KMS-11 (cell line): ENCODE measurements at regions not wholly inside any gene's neighbourhood (a gene's known extent, or its start where the extent isn't known, plus 50 kb on each side); places are given as distances from the start of the nearest gene placed in this dataset.

Experiments
- H2AFZ ChIP-seq: fragments of 200-600 bp; sonication (generic); 2 replicates; pipeline ENCODE4 v1.6.1; 2016; ENCODE audit warnings: antibody characterized with exemption, mixed run types, low read depth
- H3K27ac ChIP-seq: fragments of 200-600 bp; sonication (generic); 2 replicates; pipeline ENCODE4 v1.6.1; 2016; ENCODE audit warnings: mild to moderate bottlenecking, mixed run types
- H3K27me3 ChIP-seq: fragments of 200-600 bp; sonication (generic); 2 replicates; pipeline ENCODE4 v1.6.1; 2017; ENCODE audit warnings: mild to moderate bottlenecking, low read depth, mixed run types, moderate library complexity; ENCODE audit not compliant: insufficient read depth
- H3K36me3 ChIP-seq: fragments of 200-600 bp; sonication (generic); 2 replicates; pipeline ENCODE4 v1.6.1; 2017; ENCODE audit warnings: mild to moderate bottlenecking, mixed run types; ENCODE audit not compliant: insufficient read depth
- H3K4me1 ChIP-seq: fragments of 200-600 bp; sonication (generic); 2 replicates; pipeline ENCODE4 v1.6.1; 2016; ENCODE audit warnings: mild to moderate bottlenecking, low read depth, mixed run types; ENCODE audit not compliant: poor library complexity, severe bottlenecking
- H3K4me2 ChIP-seq: fragments of 200-600 bp; sonication (generic); 2 replicates; pipeline ENCODE4 v1.7.0; 2016; ENCODE audit warnings: mild to moderate bottlenecking, mixed run types
- H3K4me3 ChIP-seq: fragments of 200-600 bp; sonication (generic); IDR thresholded peaks from 2 replicates; pipeline ENCODE4 v1.6.1; 2017; ENCODE audit warnings: low read depth, low read length, mixed read lengths; ENCODE audit not compliant: insufficient read depth
- H3K79me2 ChIP-seq: fragments of 200-600 bp; sonication (generic); 2 replicates; pipeline ENCODE4 v1.6.1; 2016; ENCODE audit warnings: low read depth, mixed run types; ENCODE audit not compliant: insufficient read depth
- H3K9ac ChIP-seq: fragments of 200-600 bp; sonication (generic); 2 replicates; pipeline ENCODE4 v1.6.1; 2016; ENCODE audit warnings: mild to moderate bottlenecking, mixed run types
- H4K20me1 ChIP-seq: fragments of 200-600 bp; sonication (generic); 2 replicates; pipeline ENCODE4 v1.6.1; 2016; ENCODE audit warnings: mild to moderate bottlenecking, mixed run types; ENCODE audit not compliant: insufficient read depth
- CTCF ChIP-seq: fragments of 200-600 bp; sonication (generic); conservative IDR thresholded peaks from 2 replicates; pipeline ENCODE4 v1.6.1; 2017; ENCODE audit warnings: low read depth, mild to moderate bottlenecking, antibody characterized with exemption, low read length, moderate library complexity, mixed read lengths

GRCh38 chr16:62715701-62716100 is 679.5 kb upstream of the CDH8 start:
- no peak overlapping the region for H3K4me3 ChIP-seq
- no peak for TF ChIP-seq CTCF
- no peaks in the 10 kb centered on the region for H3K79me2 ChIP-seq
- no peak overlapping the region for H3K27ac ChIP-seq
- H2AFZ ChIP-seq, result no peak overlapping the region
- no peaks in the 10 kb centered on the region for H4K20me1 ChIP-seq
- H3K27me3 ChIP-seq, result no peaks in the 10 kb centered on the region
- H3K4me1 ChIP-seq, result no peaks in the 10 kb centered on the region
- no peak overlapping the region for H3K9ac ChIP-seq
- H3K4me2 ChIP-seq, result no peak overlapping the region
- H3K36me3 ChIP-seq, result no peaks in the 10 kb centered on the region

GRCh38 chr16:62712566-62712965 is 676.3 kb upstream of the CDH8 start:
- H3K27me3 ChIP-seq, result no peaks in the 10 kb centered on the region
- H3K4me2 ChIP-seq, result no peak overlapping the region
- no peaks in the 10 kb centered on the region for H3K79me2 ChIP-seq
- H3K4me1 ChIP-seq, result no peaks in the 10 kb centered on the region
- no peak for TF ChIP-seq CTCF
- H3K9ac ChIP-seq, result no peak overlapping the region
- no peaks in the 10 kb centered on the region for H3K36me3 ChIP-seq
- H3K27ac ChIP-seq, result no peak overlapping the region
- no peak overlapping the region for H3K4me3 ChIP-seq
- no peak overlapping the region for H2AFZ ChIP-seq
- no peaks in the 10 kb centered on the region for H4K20me1 ChIP-seq

- H3K4me3 ChIP-seq, result no peak overlapping the region
- no peaks in the 10 kb centered on the region for H3K36me3 ChIP-seq
- H4K20me1 ChIP-seq, result no peaks in the 10 kb centered on the region
- no peak for TF ChIP-seq CTCF
- H2AFZ ChIP-seq, result no peak overlapping the region
- no peak overlapping the region for H3K4me2 ChIP-seq
- H3K79me2 ChIP-seq, result no peaks in the 10 kb centered on the region
- no peaks in the 10 kb centered on the region for H3K27me3 ChIP-seq
- H3K9ac ChIP-seq, result no peak overlapping the region
- no peak overlapping the region for H3K27ac ChIP-seq
- H3K4me1 ChIP-seq, result no peaks in the 10 kb centered on the region
Measured at GRCh38 chr16:62711797-62712196, 675.6 kb upstream of the CDH8 start.

DNA sequence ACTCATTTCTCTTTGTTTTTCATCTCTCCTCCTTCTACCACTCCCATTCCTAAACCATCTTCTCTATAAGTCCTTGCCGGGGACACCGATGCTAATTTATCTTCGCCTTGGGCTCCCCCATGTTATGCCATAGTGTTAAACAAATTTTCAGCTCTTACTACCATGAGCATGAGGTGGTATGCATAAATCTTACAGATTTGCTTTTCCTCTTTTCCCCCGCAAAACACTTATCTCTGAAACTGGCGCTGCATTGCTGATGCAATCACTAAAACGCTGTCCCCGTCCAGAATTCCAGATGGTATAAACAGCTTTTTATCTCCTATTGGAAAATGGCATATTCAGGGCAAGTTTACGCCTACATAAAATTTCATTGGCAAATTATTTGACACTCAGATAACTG is 673.6 kb upstream of the CDH8 start:
- Histone ChIP-seq H3K4me3 (no peak overlapping the region), H3K27ac (no peak overlapping the region), H3K79me2 (no peaks in the 10 kb centered on the region), H3K4me2 (no peak overlapping the region), H3K36me3 (no peaks in the 10 kb centered on the region), H3K4me1 (no peaks in the 10 kb centered on the region), H2AFZ (no peak overlapping the region), H4K20me1 (no peaks in the 10 kb centered on the region), H3K9ac (no peak overlapping the region), H3K27me3 (no peaks in the 10 kb centered on the region)
- TF ChIP-seq CTCF, result no peak

- H3K4me1 ChIP-seq, result no peaks in the 10 kb centered on the region
- no peaks in the 10 kb centered on the region for H3K36me3 ChIP-seq
- H3K79me2 ChIP-seq, result no peaks in the 10 kb centered on the region
- no peak overlapping the region for H3K4me2 ChIP-seq
- H3K4me3 ChIP-seq, result no peak overlapping the region
- no peak overlapping the region for H3K9ac ChIP-seq
- H3K27me3 ChIP-seq, result no peaks in the 10 kb centered on the region
- H2AFZ ChIP-seq, result no peak overlapping the region
- no peaks in the 10 kb centered on the region for H4K20me1 ChIP-seq
- no peak for TF ChIP-seq CTCF
- no peak overlapping the region for H3K27ac ChIP-seq
Measured at GRCh38 chr16:62701426-62701825, 665.2 kb upstream of the CDH8 start.
